Anterior cingulate cortex (tissue), 58 donors: ENCODE measurements at regions not wholly inside any gene's neighbourhood (a gene's known extent, or its start where the extent isn't known, plus 50 kb on each side); places are given as distances from the start of the nearest gene placed in this dataset.

Experiments used
- DNase-seq, 58 donors: peaks; one replicate each; lab custom pipeline; 2025; lab: John Stamatoyannopoulos, UW

DNA sequence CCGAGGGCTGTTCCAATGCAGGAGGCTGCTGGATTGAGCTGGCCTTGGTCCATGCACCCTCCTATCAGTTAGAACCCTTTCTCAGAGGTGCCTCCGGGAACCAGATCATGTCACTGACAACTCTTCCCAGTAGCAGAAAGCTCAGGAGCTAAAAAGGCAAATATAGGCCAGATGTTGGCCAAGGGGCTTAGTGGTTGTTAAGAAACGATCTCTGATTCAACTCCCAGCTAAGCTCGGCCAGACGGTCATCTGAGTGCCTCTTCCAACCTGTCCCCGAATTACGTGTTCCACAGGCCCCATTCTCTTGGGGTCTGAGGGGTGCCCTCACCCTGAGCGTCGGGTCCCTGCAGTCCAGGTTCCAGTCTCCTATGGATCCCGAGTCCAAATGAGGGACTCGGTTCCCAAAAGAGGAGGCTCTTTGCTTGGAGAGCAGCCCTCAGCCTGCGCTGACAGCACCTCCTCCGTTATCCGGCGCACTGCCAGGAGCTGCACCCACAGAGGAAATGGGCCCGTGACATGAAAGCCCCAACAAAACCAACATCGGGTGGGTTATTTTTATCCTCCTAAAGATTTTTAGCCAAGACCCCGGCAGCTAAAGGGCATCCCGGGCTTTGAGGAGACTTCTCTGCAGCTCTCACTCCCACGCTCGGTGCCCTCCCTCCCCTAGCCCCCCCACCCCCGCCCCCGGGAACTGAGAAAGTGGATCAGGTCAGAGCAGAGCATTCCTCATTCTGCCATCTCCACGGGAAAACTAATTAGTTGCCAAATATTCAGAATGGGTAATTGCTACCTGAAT is 106.6 kb upstream of the ID2 start:
- DNase-seq, result peak in 25 of 58 donors; percentile 19 to 85 (median 49)

GRCh38 chr2:8575834-8576423 is 105.9 kb upstream of the ID2 start:
- peak in 22 of 58 donors; percentile 36 to 85 (median 52) for DNase-seq

GRCh38 chr2:8576525-8577167 is 105.2 kb upstream of the ID2 start:
- peak in 1 of 58 donors; percentile 20 for DNase-seq

DNA sequence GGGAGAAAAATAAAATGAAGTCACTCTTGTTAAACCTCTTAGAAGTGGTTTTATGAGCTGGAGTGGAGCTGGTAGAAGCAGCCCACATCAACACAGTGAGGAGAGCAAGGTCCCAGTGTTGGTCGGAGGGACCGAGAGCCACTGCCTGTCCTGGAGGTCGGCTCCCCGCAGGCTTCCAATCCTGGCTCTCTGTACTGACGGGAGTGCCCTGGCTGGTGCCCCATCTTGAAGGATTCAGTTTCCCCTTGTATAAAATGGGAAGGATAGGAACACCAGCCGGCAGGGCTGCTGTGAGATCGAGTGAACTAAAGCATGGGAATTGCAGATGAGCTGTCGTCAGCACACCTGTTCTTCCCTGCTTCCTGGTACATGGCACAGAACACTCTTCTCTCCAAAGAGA is 104.3 kb upstream of the ID2 start:
- DNase-seq, result no peak

DNA sequence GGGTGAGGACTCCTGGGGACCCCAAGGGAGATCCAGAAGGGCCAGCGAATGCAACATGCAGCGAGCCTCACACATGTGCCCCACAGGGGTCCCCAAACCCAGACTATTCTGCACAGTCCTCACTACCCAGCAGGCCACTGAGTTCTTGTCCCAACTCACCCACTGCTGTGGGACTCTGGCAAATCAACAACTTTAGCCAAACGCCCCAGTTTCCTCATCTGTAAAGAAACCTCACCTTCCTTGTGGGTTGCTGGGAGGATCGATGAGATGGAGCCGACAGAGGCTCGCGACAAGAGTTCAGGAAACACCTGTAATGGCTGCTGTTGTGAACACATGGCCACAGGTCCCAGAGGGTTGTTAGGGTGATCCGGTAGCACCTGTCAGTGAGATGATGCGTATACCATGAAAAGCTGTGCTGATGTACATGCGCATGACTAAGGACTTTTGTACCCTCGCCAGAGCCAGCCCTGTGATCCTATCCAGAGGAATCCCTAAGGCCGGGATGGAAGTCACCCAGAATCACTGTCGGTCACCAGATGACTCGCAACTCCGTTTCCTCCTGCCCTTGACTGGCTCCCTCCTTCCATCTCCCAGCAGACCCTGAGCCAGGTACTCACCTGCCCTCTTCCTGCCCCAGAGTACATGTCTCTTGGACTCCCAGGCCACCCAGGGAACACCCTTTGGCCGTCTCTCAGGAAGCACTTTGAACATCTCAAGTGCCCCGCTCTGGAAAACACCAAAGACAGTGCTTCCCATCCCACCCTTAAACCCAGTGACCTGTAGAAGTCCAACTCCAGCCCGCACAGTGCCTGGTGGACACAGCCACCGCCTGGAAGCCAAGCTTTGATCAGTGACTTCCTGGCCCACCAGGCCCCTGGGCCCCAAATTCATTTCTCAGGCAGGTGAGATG is 103.3 kb upstream of the ID2 start:
- no peak for DNase-seq

GRCh38 chr2:8579485-8580085 is 102.3 kb upstream of the ID2 start:
- DNase-seq, result no peak

DNA sequence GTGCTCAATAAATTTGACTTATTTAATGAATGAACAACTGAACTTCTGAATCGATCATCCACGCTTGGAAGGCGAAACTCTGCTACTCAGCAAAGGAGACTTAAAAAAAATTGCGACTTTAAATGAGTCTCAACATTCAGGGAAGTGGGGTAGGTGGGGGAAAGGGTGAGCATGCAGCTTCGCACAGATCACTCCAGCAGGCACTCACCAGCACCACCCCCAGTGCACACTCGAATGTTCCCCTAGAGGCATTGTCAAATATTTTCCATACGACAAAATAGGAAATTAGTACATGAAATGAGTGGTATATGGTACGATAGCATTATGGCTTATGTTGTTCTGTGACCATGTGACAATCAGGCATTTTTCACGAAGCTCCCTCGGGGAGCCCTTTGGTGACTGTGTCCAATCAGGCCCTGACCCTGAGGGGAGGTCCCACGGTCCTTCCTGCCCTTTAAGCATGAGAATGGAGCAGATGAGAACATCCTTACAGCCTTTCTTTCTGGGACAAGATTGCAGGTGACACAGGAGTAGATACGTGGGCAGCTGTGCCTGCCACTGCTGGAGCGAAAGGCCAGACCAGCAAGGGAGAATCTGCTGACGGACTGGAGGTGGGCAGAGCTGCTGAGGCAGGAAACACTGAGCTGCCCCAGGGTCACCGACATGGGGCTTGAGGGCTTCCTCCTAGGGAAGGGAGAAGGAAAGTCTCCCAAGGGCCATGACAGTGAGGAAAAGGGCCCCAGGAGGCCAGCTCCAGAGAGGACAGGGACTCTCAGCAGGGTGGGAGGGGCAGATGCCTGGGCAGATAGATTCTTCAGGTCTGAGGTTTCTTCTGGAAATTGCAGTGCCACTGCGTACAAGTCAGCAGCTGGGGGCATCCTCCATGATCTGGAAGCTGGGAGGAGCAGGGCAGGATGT is 101.3 kb upstream of the ID2 start:
- DNase-seq, result no peak

DNA sequence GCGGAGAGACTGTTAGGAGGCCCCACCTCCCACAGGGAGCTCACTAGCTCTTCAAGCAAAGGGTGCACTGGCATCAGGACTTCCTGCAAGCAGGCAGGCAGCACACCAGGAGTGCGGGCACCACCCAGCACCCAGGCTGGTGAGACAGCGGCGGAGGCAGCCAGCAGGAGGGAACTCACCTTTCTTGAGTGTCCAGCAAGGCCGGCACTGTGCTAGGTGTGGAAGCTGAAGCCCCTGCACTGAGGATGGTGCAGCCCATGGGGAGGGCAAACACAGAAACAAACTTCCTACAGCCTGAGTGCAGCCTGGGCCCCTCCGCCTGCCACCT is 100.7 kb upstream of the ID2 start:
- DNase-seq, result no peak

GRCh38 chr2:8581601-8582041 is 100.2 kb upstream of the ID2 start:
- DNase-seq, result no peak

DNA sequence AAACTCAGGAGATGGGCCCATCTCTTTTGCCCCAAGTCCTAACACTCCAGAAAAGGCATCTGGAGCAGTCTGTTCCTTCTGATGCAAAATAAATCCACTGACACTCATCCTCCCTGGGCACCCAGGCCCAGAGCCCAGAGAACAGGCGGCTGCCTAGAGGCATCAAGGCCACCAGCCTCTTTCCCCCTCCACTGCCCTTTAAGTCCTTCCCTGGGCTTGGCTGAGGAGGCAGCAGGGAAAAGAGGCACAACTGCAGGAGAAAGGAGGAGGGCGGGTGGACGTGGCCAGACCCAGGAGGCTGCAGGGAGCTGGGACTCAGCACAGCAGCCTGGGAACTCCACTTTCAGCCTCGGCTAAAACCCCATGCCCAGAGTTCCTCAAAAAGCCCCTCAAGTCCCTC is 99.7 kb upstream of the ID2 start:
- DNase-seq, result no peak

DNA sequence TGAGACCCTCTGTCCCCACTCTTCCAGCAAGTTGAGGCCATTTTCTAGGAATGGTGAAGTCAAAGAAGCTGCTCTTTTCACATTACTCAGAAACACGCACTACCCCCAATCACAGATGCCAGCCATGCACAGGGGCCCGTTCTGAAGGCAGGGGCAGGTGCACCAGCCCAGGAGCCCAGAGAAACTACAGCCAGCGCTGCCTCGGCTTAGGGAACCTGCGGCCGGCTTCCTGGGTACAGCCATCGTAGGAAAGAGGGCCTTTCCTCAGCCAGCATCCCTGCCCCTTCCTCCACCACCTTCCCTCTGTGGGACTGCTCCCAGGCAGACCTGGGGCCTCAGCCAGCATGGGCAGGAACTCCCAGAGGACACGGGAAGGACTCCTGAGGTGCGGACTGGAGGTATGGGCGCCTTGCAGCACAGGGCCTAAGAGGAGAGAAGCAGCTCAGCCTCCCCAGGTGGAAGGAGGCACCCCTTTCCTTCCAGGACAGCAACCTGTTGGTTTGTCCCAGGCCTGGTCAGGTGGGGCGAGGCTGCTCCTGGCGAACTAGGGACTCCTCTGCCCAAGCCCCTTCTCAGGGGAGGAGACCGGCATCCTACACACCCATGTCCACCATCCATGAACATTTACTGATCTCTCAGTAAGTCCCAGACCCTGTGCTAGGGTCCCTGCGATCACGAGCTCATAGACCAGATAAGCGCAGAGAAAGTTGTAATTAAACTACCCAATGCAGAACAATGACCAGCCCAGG is 99.0 kb upstream of the ID2 start:
- DNase-seq, result no peak

DNA sequence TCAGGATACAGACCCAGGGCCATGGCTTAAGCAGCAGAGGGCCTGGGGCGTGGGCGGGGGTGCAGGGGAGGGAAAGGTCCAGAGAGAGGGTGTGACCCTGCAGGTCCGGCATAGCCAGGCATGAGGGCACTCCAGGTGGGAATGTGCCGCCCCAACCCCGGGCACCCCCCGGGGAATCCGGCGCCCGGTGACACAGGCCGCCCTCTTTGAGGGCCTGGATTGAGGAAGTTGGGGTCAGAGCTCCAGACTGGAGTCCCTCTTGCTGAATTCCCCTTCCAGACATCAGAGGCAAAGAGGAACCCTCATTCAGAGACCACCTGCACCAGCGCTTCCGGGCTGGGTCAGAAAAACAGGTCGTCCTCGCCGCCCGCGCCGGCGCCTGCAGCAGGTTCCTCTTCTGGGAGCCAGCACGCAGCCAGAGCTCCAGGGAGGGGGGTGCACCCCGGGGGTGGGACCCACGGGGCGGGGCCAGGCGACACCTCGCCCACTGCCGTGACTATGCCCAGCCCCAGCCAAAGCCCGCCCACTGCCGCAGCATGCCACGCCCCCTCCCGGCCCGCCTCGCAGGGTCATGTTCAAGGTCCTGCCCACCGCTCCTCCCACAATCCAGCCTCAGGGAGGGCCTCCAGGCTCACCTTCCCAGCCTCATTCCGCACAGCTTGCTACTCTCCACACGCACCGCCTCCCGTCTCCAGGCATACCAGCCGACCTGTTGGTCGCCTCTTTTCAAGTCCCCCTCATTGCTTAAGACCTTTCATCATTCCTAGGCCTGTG is 98.3 kb upstream of the ID2 start:
- DNase-seq, result peak in 48 of 58 donors; percentile 25 to 78 (median 56)

DNA sequence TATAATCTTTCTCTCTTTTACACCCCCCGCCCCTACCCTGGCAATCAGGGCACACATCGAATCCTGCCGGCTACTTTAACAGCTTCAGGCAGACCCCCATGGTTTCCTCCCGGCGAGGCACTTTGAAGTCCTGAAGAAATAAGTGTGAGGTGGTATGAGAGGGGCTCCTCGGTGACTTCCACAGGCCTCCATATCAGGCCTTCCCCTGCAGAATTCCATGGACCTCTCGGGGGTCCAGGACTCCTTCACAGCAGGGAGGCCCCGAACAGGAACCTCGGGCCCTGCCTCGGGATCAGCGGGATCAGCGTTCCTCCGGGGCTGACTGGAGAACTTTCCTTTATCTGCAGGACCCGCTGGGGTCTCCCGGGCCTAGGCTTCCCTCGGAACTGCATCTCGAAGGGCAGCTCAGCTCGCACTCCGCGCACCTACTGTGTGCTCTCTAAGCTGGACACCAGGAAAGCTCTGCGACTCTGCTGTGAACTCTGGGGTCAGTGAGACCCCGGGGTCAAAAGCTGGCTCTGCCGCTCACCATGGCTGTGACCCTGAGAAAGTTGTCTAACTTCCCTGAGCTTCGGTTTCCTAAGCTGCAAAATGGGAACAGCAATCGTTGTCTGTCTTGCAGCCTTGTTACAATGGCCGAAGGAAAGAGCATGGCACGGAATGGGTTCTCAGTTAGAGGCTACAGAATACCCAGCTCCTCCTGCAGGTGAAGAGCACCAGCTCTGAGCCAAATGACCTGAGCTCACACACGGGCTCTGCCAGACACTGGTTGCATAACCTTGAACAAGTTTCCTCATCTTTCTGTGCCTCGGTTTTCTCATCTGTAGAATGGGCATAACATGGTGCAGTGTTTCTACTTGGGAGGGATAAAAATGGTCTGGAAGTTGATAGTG is 97.4 kb upstream of the ID2 start:
- no peak for DNase-seq

DNA sequence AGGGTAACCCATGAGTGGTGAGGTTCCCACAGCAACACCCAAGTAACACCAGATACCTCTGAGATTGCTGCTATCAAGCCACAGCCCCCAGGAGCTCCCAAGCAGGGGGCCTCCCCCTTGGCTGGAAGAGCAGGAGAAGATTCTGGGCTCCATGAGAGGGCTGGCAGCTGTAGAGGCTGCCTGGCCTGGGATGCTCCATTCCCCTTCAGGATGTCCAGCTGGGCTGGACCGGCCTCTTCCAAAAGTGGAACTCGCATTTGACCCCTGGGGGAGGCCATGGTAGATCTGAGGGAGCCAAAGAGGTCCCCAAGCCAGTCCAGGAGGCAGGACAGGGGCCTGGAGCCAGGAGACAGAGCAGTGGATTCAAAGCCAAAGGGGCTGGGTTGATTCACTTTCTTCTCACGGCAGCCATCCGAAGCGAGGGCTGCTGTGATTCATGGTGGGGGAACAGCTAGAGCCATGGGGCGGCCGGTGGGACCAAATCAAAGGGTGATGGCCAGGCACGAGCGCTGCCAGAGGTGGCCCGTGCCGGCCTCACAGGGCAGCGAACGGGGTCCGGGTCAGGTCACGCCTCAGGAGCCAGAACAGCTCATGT is 95.3 kb upstream of the ID2 start:
- DNase-seq, result no peak

DNA sequence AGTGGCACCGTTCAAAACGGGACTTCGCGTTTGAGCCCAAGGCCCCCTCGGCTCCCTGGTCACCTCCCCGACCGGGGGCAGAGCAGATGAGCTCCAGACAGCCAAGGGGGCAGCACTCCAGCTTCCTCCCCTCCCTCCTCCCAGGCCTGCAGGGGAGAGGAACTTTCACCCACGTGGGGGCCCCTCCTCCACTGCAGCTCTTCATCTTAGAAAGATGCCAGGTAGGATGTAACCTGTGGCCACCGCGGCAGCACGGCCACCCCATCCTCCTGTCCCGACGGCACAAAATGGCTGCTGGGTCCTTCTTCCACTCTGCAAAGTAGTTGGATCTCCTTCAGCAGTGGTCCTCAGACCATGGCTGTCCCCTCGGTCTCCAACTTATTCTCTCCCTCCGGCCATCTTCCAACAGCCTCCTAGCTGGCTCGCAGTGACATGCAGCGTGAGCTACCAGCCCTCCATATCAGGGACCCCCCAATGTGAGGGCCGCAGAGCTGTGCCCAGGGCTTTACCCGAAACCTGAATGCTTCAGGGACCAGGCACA is 94.5 kb upstream of the ID2 start:
- DNase-seq, result no peak
